ENCODE measurements at regions not wholly inside any gene's neighbourhood (a gene's known extent, or its start where the extent isn't known, plus 50 kb on each side); places are given as distances from the start of the nearest gene placed in this dataset.
"Not testable (repeated sequence)": the region's sequence is repeated elsewhere in the genome, so short reads cannot be mapped to it uniquely, and the experiment has no call there.

- H3K27me3 ChIP-seq (ENCODE audit: control insufficient read depth, insufficient read depth, low read length); H3K27ac ChIP-seq (ENCODE audit: low read depth, low read length); CTCF ChIA-PET; H3K4me3 ChIP-seq (ENCODE audit: low read depth, low read length); H3K9me3 ChIP-seq (ENCODE audit: control insufficient read depth, insufficient read depth, low read length); POLR2A ChIA-PET; DNase-seq (ENCODE audit: low read depth, low spot score): not testable (repeated sequence)
Observed at GRCh38 chr2:89960570-89960969, 1269.1 kb downstream of the RPIA start.

DNA sequence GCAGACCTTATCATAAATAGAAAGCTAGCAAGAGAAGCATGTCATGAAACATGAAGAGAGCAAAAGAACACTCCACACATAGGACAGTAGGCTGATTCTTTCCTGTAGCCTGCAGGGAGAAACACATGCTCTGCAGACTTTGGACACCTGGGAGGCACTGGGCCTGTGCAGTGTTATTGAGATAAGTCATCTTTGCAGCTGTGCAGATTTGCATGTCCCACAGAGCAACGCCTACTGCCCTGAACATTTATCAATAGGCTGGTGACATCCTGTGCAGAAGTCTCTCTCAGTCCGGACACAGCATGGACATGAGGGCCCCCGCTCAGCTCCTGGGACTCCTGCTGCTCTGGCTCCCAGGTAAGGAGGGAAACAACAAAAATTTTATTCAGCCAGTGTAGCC, 1277.1 kb downstream of the RPIA start:
- H3K9me3 ChIP-seq (ENCODE audit: control insufficient read depth, insufficient read depth, low read length); H3K27me3 ChIP-seq (ENCODE audit: control insufficient read depth, insufficient read depth, low read length); H3K4me3 ChIP-seq (ENCODE audit: low read depth, low read length); CTCF ChIA-PET; POLR2A ChIA-PET; DNase-seq (ENCODE audit: low read depth, low spot score); H3K27ac ChIP-seq (ENCODE audit: low read depth, low read length): not testable (repeated sequence)

- CTCF ChIA-PET; H3K27me3 ChIP-seq (ENCODE audit: control insufficient read depth, insufficient read depth, low read length); H3K27ac ChIP-seq (ENCODE audit: low read depth, low read length); H3K9me3 ChIP-seq (ENCODE audit: control insufficient read depth, insufficient read depth, low read length); DNase-seq (ENCODE audit: low read depth, low spot score); H3K4me3 ChIP-seq (ENCODE audit: low read depth, low read length); POLR2A ChIA-PET: not testable (repeated sequence)
Observed at GRCh38 chr2:89969190-89969589, 1277.7 kb downstream of the RPIA start.

GRCh38 chr2:89973849-89974248, 1282.4 kb downstream of the RPIA start:
- H3K9me3 ChIP-seq (ENCODE audit: control insufficient read depth, insufficient read depth, low read length); POLR2A ChIA-PET; H3K4me3 ChIP-seq (ENCODE audit: low read depth, low read length); DNase-seq (ENCODE audit: low read depth, low spot score); H3K27ac ChIP-seq (ENCODE audit: low read depth, low read length); CTCF ChIA-PET; H3K27me3 ChIP-seq (ENCODE audit: control insufficient read depth, insufficient read depth, low read length): not testable (repeated sequence)

DNA sequence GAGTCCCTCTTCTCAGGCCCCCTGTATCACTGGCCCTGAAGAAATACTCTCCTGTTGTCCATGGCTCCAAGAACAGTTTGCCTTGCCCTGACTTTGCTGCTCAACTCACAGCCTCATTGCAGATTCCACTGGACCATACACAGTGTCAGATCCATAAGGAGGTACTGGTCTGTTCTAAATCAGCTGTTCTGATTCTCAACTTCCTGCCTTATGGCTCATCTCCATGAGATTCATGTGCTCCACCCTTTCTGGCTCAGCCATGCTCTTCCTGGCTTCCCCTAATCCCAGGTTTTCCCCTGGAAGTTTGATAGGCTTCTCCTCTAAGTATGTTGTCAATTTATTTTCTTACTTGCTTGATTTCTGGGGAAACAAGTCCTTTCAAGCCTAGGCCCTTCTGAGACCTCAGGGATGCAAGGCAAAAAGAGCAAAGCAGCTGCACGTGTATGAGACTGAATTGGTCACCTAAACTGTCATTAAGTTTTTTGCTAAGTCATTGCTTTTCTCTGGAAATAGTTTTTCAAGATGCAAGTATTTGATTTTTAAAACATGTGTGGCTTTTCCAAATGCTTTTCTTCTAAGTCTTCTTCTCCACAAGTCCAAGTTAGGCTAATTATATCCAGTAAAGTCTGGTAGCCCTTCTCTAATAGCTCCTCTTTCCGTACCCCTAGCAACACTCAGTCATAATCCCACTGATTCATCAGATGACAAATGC, 1288.5 kb downstream of the RPIA start:
- H3K27ac ChIP-seq (ENCODE audit: low read depth, low read length); POLR2A ChIA-PET; H3K27me3 ChIP-seq (ENCODE audit: control insufficient read depth, insufficient read depth, low read length); H3K9me3 ChIP-seq (ENCODE audit: control insufficient read depth, insufficient read depth, low read length); DNase-seq (ENCODE audit: low read depth, low spot score); H3K4me3 ChIP-seq (ENCODE audit: low read depth, low read length); CTCF ChIA-PET: not testable (repeated sequence)

- H3K27me3 ChIP-seq (ENCODE audit: control insufficient read depth, insufficient read depth, low read length); H3K4me3 ChIP-seq (ENCODE audit: low read depth, low read length); H3K27ac ChIP-seq (ENCODE audit: low read depth, low read length); CTCF ChIA-PET; POLR2A ChIA-PET; DNase-seq (ENCODE audit: low read depth, low spot score); H3K9me3 ChIP-seq (ENCODE audit: control insufficient read depth, insufficient read depth, low read length): not testable (repeated sequence)
Observed at GRCh38 chr2:89982246-89982645, 1290.8 kb downstream of the RPIA start.

GRCh38 chr2:89985650-89986049, 1294.2 kb downstream of the RPIA start:
- POLR2A ChIA-PET; CTCF ChIA-PET; H3K9me3 ChIP-seq (ENCODE audit: control insufficient read depth, insufficient read depth, low read length); DNase-seq (ENCODE audit: low read depth, low spot score); H3K27ac ChIP-seq (ENCODE audit: low read depth, low read length); H3K4me3 ChIP-seq (ENCODE audit: low read depth, low read length); H3K27me3 ChIP-seq (ENCODE audit: control insufficient read depth, insufficient read depth, low read length): not testable (repeated sequence)

DNA sequence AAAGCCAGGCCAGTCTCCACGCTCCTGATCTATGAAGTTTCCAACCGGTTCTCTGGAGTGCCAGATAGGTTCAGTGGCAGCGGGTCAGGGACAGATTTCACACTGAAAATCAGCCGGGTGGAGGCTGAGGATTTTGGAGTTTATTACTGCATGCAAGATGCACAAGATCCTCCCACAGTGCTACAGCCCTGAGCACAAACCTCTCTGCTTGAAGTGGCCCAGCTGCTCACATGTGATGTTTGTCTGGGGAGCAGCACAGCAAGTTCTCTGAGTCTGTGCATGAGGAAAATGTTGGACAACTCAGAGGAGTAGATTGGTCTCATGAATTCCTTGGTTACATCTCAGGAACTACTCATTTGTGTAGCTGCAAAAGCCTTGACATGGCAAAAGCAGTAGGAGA, 1295.1 kb downstream of the RPIA start:
- H3K4me3 ChIP-seq (ENCODE audit: low read depth, low read length); POLR2A ChIA-PET: not testable (repeated sequence)

DNA sequence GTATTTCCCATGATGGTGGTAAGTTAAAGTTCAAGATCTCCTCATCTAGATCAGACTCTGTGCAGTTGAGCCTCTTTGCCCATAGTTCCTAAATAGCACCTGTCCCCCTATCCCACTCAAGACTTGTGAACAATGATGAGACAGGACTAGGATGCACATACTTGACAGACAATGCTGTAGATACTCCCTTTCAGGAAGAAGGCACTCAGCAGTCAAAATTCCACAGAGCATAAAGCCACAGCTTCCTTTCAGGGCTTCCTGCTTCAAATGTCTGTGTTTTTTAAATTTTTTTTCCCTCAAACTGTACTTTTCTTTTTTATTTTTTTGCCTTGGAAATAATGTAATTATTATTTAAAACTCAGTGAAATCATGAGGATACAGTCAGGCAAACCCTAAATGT, 1305.3 kb downstream of the RPIA start:
- H3K27ac ChIP-seq (ENCODE audit: low read depth, low read length); POLR2A ChIA-PET; H3K9me3 ChIP-seq (ENCODE audit: control insufficient read depth, insufficient read depth, low read length); DNase-seq (ENCODE audit: low read depth, low spot score); CTCF ChIA-PET; H3K4me3 ChIP-seq (ENCODE audit: low read depth, low read length); H3K27me3 ChIP-seq (ENCODE audit: control insufficient read depth, insufficient read depth, low read length): not testable (repeated sequence)

More for the DNA sequence above, 1295.1 kb downstream of the RPIA start:
- H3K9me3 ChIP-seq (ENCODE audit: control insufficient read depth, insufficient read depth, low read length); DNase-seq (ENCODE audit: low read depth, low spot score); H3K27ac ChIP-seq (ENCODE audit: low read depth, low read length); H3K27me3 ChIP-seq (ENCODE audit: control insufficient read depth, insufficient read depth, low read length); CTCF ChIA-PET: not testable (repeated sequence)

DNA sequence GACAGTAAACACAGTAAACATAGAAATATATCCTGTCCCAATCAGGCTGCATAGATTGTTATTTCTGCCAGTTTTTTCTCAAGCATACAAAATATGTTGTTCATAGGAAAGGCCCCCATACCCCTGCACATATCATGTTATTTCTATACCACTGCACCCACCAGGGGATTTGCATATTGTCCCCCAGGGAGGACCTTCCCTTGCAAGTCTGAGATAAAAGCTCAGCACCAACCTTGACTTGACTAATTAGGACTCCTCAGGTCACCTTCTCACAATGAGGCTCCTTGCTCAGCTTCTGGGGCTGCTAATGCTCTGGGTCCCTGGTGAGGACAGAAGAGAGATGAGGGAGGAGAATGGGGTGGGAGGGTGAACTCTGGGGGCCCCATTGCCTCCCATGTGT, 1313.1 kb downstream of the RPIA start:
- POLR2A ChIA-PET; H3K27ac ChIP-seq (ENCODE audit: low read depth, low read length); DNase-seq (ENCODE audit: low read depth, low spot score); H3K9me3 ChIP-seq (ENCODE audit: control insufficient read depth, insufficient read depth, low read length); CTCF ChIA-PET; H3K4me3 ChIP-seq (ENCODE audit: low read depth, low read length); H3K27me3 ChIP-seq (ENCODE audit: control insufficient read depth, insufficient read depth, low read length): not testable (repeated sequence)

- H3K4me3 ChIP-seq (ENCODE audit: low read depth, low read length); H3K9me3 ChIP-seq (ENCODE audit: control insufficient read depth, insufficient read depth, low read length); H3K27ac ChIP-seq (ENCODE audit: low read depth, low read length); CTCF ChIA-PET; DNase-seq (ENCODE audit: low read depth, low spot score); H3K27me3 ChIP-seq (ENCODE audit: control insufficient read depth, insufficient read depth, low read length); POLR2A ChIA-PET: not testable (repeated sequence)
Observed at GRCh38 chr2:90010442-90011100, 1319.1 kb downstream of the RPIA start.

DNA sequence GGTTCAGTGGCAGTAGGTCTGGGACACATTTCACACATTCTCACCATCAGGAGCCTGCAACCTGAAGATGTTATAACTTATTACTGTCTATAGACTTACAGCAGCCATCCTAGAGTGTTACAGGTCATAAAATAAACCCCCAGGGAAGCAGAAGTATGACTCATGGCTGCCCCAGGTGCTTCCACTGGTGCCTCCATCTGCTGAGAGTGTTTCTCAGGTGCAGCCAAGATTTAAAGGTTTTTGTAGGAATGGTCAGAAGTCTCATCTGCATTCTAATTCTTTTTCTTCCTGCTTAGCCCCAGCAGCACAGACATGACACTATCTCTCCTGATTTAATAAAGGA, 1319.6 kb downstream of the RPIA start:
- DNase-seq (ENCODE audit: low read depth, low spot score); H3K27me3 ChIP-seq (ENCODE audit: control insufficient read depth, insufficient read depth, low read length); POLR2A ChIA-PET; CTCF ChIA-PET; H3K4me3 ChIP-seq (ENCODE audit: low read depth, low read length); H3K9me3 ChIP-seq (ENCODE audit: control insufficient read depth, insufficient read depth, low read length); H3K27ac ChIP-seq (ENCODE audit: low read depth, low read length): not testable (repeated sequence)

DNA sequence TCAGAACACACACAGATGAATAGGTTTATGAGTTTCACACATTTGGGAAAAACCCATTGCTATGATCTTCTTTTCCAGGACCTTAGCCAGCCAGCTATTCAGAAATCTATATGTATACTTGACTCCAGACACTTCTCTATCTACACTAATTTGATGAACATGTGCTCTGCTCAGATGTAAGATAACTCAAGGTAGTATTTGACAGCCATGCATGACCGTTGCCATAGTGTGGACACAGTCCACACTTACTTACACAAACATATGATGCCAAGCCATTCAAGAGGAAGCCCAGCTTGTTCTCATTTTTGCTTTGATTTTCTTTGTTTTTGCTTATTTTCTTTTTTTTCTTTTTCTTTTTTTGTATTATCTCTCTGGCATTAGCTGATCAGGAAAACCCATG, 1328.4 kb downstream of the RPIA start:
- CTCF ChIA-PET; DNase-seq (ENCODE audit: low read depth, low spot score); POLR2A ChIA-PET: not testable (repeated sequence)

More for the DNA sequence above, 1328.4 kb downstream of the RPIA start:
- not testable (repeated sequence) for H3K4me3 ChIP-seq (ENCODE audit: low read depth, low read length); H3K9me3 ChIP-seq (ENCODE audit: control insufficient read depth, insufficient read depth, low read length); H3K27ac ChIP-seq (ENCODE audit: low read depth, low read length); H3K27me3 ChIP-seq (ENCODE audit: control insufficient read depth, insufficient read depth, low read length)
